Effector memory CD4-positive, alpha-beta T cell (primary cell): ENCODE measurements at regions not wholly inside any gene's neighbourhood (a gene's known extent, or its start where the extent isn't known, plus 50 kb on each side); places are given as distances from the start of the nearest gene placed in this dataset.

Source experiments
- DNase-seq, 3 donors: peaks; one replicate each; pipeline ENCODE4 v3.0.0-alpha.2; 2020
- H3K27ac ChIP-seq: 2 replicates; pipeline ENCODE4 v1.7.0; 2013; ENCODE audit warnings: mild to moderate bottlenecking, low read length, moderate library complexity; ENCODE audit not compliant: insufficient read depth, poor library complexity, severe bottlenecking
- H3K27me3 ChIP-seq: replicated peaks from 2 replicates; pipeline ENCODE4 v1.7.0; 2013; ENCODE audit warnings: mild to moderate bottlenecking, low read length; ENCODE audit not compliant: insufficient read depth, control insufficient read depth, poor library complexity, severe bottlenecking
- H3K36me3 ChIP-seq: 2 replicates; pipeline ENCODE4 v1.7.0; 2013; ENCODE audit warnings: mild to moderate bottlenecking, low read length, moderate library complexity; ENCODE audit not compliant: control insufficient read depth, insufficient read depth
- H3K4me1 ChIP-seq: 2 replicates; pipeline ENCODE4 v1.7.0; 2013; ENCODE audit warnings: low read length, mild to moderate bottlenecking; ENCODE audit not compliant: control insufficient read depth, insufficient read depth, poor library complexity, severe bottlenecking
- H3K4me3 ChIP-seq: 2 replicates; pipeline ENCODE4 v1.7.0; 2013; ENCODE audit warnings: low read length, low read depth, mild to moderate bottlenecking; ENCODE audit not compliant: insufficient read depth, poor library complexity, severe bottlenecking
- H3K9me3 ChIP-seq: 2 replicates; pipeline ENCODE4 v1.7.0; 2013; ENCODE audit warnings: mild to moderate bottlenecking, low read length, moderate library complexity; ENCODE audit not compliant: control insufficient read depth

DNA sequence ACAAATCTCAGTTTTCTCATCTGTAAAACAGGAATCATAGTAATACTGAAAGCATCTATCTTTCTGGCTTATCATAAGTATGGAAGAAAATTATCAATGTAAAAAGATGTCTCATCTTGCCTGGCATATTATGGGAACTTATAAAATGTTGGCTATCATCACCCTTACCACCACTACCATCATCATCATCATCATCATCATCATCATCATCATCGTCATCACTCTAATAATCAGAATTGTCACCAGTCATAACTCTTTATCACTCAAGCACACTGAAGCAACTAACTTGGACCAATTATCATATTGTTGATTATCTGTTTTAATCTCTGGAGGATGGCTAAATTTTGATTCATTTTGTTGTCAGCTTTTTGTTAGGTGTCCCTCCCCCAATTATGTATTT, 825.4 kb downstream of the SORCS3 start:
- no peak for DNase-seq
- H3K4me3 ChIP-seq, result no peak overlapping the region
- H3K36me3 ChIP-seq, result no peaks in the 10 kb centered on the region
- peaks cover 6% of the 10 kb centered on the region for H3K9me3 ChIP-seq
- no peaks in the 10 kb centered on the region for H3K4me1 ChIP-seq
- H3K27me3 ChIP-seq, result no peaks in the 10 kb centered on the region
- no peak overlapping the region for H3K27ac ChIP-seq

DNA sequence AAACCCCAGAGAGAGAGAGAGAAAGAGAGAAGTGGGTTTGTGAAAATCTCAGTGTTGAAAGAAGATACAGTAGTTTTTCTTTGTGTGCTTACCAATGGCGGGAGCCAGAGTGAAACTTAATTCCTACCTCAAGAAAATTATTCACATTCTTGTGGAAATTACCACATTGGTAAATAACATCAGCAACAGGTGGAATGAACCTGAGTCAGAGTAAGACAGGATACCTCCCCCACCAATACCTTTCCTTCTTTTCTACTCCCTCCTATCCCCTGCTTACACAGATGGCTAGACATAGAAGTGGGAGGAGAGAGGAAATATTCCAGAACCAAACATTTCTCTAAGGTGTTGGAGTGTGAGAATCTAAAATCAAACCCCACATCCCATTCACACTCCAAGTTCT, 793.9 kb downstream of the SORCS3 start:
- Histone ChIP-seq H3K4me3 (no peak overlapping the region), H3K9me3 (no peaks in the 10 kb centered on the region), H3K27ac (no peak overlapping the region), H3K27me3 (no peaks in the 10 kb centered on the region), H3K4me1 (no peaks in the 10 kb centered on the region), H3K36me3 (no peaks in the 10 kb centered on the region)
- DNase-seq, result no peak

DNA sequence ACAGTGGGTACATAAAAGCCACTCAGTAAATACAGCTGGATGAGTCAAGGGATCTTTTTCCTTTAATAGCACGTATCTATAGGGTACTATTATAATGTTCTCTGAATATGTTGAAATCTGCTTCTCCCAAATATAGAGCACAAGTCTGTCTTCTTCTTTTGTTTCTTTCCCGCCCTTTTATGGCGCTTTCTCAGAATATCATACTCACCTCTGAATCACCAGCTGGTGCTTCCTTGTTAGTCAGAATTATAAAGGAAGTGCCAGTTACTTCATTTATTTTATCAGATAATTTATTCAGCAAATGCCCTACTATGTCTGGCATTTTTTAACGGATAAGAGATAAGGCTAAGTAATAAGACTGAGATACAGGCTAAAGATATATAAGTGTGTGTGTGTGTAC, 772.9 kb downstream of the SORCS3 start:
- no peak overlapping the region for H3K4me3 ChIP-seq
- H3K27me3 ChIP-seq, result no peaks in the 10 kb centered on the region
- H3K27ac ChIP-seq, result no peak overlapping the region
- H3K9me3 ChIP-seq, result no peaks in the 10 kb centered on the region
- no peak for DNase-seq
- H3K36me3 ChIP-seq, result no peaks in the 10 kb centered on the region
- no peaks in the 10 kb centered on the region for H3K4me1 ChIP-seq

DNA sequence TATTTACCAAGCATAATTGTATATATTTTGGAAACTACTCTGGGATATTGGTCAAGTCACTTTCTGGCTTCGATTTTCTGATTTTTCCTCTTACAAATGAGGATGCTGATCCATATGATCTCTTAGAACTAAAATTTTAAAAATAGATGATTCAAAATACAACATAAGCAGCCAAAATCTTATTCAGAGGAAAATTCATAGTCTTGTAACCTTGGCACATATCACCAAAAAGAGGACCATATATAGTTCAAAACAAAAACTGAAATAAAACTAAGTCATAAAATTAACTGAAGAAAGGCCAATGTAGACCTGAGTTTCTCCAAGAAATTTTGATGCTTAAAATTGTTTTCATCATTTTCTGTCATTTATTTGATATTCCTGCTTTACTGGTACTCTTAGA, 768.3 kb downstream of the SORCS3 start:
- Histone ChIP-seq H3K4me1 (no peaks in the 10 kb centered on the region), H3K27me3 (no peaks in the 10 kb centered on the region), H3K4me3 (no peak overlapping the region), H3K27ac (no peak overlapping the region), H3K36me3 (no peaks in the 10 kb centered on the region), H3K9me3 (no peaks in the 10 kb centered on the region)
- no peak for DNase-seq

DNA sequence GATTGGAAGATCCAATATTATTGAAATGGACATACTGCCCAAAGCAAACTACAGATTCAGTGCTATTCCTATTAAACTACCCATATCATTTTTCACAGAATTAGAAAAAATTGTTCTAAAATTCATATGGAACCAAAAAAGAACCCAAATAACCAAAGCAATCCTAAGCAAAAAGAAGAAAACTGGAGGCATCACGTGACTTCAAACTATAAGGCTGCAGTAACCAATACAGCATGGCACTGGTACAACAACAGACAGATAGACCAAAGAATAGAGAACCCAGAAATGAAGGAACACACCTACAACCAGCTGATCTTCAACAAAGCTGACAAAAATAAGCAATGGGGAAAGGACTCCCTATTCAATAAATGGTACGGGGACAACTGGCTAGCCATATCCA, 765.4 kb downstream of the SORCS3 start:
- H3K4me3 ChIP-seq, result no peak overlapping the region
- no peaks in the 10 kb centered on the region for H3K4me1 ChIP-seq
- no peak for DNase-seq
- H3K36me3 ChIP-seq, result no peaks in the 10 kb centered on the region
- no peaks in the 10 kb centered on the region for H3K9me3 ChIP-seq
- H3K27me3 ChIP-seq, result no peaks in the 10 kb centered on the region
- H3K27ac ChIP-seq, result no peak overlapping the region

DNA sequence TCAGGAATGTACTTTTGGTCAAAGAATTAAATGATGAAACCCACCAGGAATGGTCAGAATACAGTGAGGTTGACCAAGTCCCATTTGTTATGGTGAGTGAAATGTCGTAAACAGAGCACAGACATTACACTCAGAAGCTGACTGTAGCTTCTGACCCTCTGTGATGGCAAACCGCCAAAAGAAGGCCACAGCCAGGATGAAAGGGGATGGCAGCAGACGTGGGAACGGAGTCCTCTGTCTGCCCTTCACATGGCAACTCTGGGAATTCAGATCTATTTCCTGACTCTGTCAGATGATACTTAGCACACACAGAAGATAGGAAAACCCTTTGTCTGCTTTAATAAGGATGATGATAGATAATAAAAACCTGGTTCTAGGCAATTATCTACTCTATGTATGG, 757.1 kb downstream of the SORCS3 start:
- DNase-seq, result no peak
- H3K4me3 ChIP-seq, result no peak overlapping the region
- no peaks in the 10 kb centered on the region for H3K4me1 ChIP-seq
- no peaks in the 10 kb centered on the region for H3K27me3 ChIP-seq
- H3K27ac ChIP-seq, result no peak overlapping the region
- H3K36me3 ChIP-seq, result no peaks in the 10 kb centered on the region
- H3K9me3 ChIP-seq, result no peaks in the 10 kb centered on the region

DNA sequence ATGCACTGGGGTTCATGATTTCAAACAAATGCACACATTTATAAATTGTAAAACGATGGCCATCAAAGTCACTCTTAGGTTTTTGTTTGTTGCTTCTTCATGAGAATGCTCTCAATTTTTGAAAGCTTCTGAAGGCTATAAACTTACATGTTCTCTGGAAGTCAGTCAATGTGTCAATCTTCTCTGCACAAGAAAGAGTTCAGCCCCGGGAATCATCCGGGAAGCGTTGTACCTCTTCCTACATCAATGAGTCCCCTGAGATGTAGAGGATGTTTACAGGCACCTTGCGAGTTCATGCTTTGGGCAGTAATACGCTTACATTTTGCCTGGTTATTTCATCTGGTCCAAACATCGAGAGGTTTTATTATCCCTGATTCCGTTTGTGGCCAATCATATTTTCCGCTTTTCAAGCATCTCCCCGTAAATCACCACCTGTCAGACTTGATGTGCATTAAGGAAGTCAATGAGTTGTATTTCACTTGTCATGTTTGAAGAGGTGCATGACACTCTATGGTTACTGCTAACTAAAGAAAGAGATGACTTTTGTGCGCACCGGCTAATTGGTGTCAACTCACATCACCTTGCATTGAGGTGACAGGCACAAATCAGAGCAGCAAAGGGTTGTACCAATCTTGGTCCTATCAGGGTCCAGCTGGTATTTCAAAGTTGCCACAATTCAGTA, 750.7 kb downstream of the SORCS3 start:
- Histone ChIP-seq H3K27ac (no peak overlapping the region), H3K36me3 (no peaks in the 10 kb centered on the region)
- DNase-seq, result no peak

DNA sequence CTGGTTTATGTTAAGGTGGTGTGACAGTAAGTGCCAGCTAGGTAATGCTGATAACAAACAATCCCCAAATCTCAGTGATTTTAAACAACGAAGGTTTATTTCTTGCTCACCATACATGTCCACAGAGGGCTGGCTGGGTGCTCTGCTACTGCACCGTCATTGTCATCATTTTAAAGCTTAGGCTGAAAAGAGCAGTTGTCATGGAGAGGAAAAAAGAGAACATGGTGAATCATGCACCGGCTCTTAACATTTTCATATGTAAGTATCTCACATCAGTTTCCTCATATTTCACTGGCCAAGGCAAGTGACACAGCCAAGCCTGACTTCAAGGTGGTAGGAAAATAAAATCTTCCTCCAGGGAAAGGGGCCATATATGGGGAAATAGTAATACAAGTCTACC, 746.9 kb downstream of the SORCS3 start:
- Histone ChIP-seq H3K36me3 (no peaks in the 10 kb centered on the region), H3K4me1 (no peaks in the 10 kb centered on the region), H3K4me3 (no peak overlapping the region), H3K9me3 (no peaks in the 10 kb centered on the region), H3K27me3 (no peaks in the 10 kb centered on the region), H3K27ac (no peak overlapping the region)
- no peak for DNase-seq

More for the DNA sequence above, 750.7 kb downstream of the SORCS3 start:
- Histone ChIP-seq H3K4me3 (no peak overlapping the region), H3K27me3 (no peaks in the 10 kb centered on the region), H3K9me3 (no peaks in the 10 kb centered on the region), H3K4me1 (no peaks in the 10 kb centered on the region)

DNA sequence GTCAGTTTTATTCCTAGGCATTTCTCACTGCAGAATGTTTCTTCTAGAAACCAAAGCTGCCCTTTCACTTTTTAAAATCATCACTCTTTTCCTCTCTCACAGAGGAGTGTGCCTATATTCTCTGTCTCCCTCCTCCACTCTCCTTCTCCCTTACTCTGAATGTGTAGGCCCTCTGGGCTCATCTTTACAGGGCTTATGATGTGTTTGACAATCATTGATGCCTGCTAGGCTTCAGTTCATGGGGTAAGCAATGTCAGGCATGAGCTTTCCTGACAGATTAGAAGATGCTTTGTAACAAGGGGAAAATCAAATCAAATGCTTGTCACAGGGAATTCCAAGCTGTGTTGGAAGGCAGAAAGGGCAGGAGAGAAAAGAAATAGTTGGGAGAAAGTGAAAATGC, 742.9 kb downstream of the SORCS3 start:
- Histone ChIP-seq H3K9me3 (no peaks in the 10 kb centered on the region), H3K27ac (no peak overlapping the region), H3K27me3 (no peaks in the 10 kb centered on the region), H3K36me3 (no peaks in the 10 kb centered on the region), H3K4me3 (no peak overlapping the region), H3K4me1 (no peaks in the 10 kb centered on the region)
- no peak for DNase-seq

DNA sequence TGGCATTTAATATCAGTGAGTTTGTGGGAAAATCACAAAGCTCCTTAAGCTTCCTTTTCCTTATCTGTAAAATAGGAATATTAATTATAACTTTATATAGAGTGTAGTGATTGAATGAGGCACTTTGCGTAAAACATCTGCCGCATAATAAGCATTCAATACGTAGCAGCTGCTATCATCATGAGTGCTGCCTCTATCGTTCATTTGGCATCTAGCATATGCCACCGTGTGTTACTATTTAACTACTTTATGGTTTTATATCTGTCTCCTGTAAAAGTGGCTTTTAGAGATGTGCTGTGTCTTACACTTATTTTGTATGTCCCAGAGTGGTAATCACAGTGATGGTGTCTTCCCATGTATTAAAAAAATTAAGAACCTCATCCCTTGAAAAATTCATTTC, 729.6 kb downstream of the SORCS3 start:
- DNase-seq, result no peak
- Histone ChIP-seq H3K27me3 (no peaks in the 10 kb centered on the region), H3K27ac (no peak overlapping the region), H3K4me3 (no peak overlapping the region), H3K9me3 (no peaks in the 10 kb centered on the region), H3K4me1 (no peaks in the 10 kb centered on the region), H3K36me3 (no peaks in the 10 kb centered on the region)
